ENCODE measurements at regions not wholly inside any gene's neighbourhood (a gene's known extent, or its start where the extent isn't known, plus 50 kb on each side); places are given as distances from the start of the nearest gene placed in this dataset.
A peak's percentile ranks its signal among the peaks of the same experiment; 100 is the strongest.
"Not testable (repeated sequence)": the region's sequence is repeated elsewhere in the genome, so short reads cannot be mapped to it uniquely, and the experiment has no call there.

DNA sequence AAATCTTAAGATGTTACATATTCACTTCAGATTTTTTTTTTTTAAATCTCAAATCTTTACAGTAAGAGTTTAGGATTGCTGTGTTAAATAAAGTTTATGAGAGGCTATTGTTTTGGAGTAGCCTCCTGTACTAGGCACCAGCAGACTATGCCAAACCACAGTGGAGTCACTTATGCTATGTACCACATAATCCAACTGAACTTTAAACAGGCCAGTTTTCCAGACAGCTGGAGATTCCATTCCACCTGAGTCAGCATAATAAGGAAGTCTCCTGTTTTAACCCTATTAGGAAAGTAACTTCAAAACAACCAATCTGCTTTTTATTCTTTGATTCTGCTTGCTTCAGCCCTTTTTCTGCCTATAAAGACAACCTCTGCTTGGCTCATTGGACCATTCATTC, 205.2 kb downstream of the CSNK1G3 start:
- Histone ChIP-seq H3K4me1 (ENCODE audit: control insufficient read depth, insufficient read depth, low read length, unreplicated experiment) (peaks cover 4% of the 10 kb centered on the region), H3K36me3 (ENCODE audit: insufficient read depth, low read length) (no peaks in the 10 kb centered on the region), H3K27me3 (ENCODE audit: insufficient read depth, low read length) (no peaks in the 10 kb centered on the region), H3K4me3 (ENCODE audit: low read depth, low read length) (no peak overlapping the region), H3K79me2 (ENCODE audit: control insufficient read depth, insufficient read depth, low read length, unreplicated experiment) (no peaks in the 10 kb centered on the region), H2AFZ (ENCODE audit: low read length, unreplicated experiment) (no peak overlapping the region), H3K27ac (ENCODE audit: low read depth, low read length) (no peak overlapping the region)

- Histone ChIP-seq H3K4me1 (ENCODE audit: control insufficient read depth, insufficient read depth, low read length, unreplicated experiment) (peaks cover 42% of the 10 kb centered on the region), H3K4me3 (ENCODE audit: low read depth, low read length) (no peak overlapping the region), H3K79me2 (ENCODE audit: control insufficient read depth, insufficient read depth, low read length, unreplicated experiment) (no peaks in the 10 kb centered on the region), H3K27me3 (ENCODE audit: insufficient read depth, low read length) (no peaks in the 10 kb centered on the region), H3K36me3 (ENCODE audit: insufficient read depth, low read length) (no peaks in the 10 kb centered on the region), H3K27ac (ENCODE audit: low read depth, low read length) (peak overlapping the region; percentile 93), H2AFZ (ENCODE audit: low read length, unreplicated experiment) (peak overlapping the region; percentile 66)
Observed at GRCh38 chr5:123710031-123710430, 198.1 kb downstream of the CSNK1G3 start.

- Histone ChIP-seq H3K27me3 (ENCODE audit: insufficient read depth, low read length) (no peaks in the 10 kb centered on the region), H3K27ac (ENCODE audit: low read depth, low read length) (peak overlapping the region; percentile 93), H3K4me3 (ENCODE audit: low read depth, low read length) (peak overlapping the region; percentile 13; the same call in 1 of the 2 replicates), H2AFZ (ENCODE audit: low read length, unreplicated experiment) (peak overlapping the region; percentile 66), H3K4me1 (ENCODE audit: control insufficient read depth, insufficient read depth, low read length, unreplicated experiment) (peaks cover 42% of the 10 kb centered on the region), H3K36me3 (ENCODE audit: insufficient read depth, low read length) (no peaks in the 10 kb centered on the region), H3K79me2 (ENCODE audit: control insufficient read depth, insufficient read depth, low read length, unreplicated experiment) (no peaks in the 10 kb centered on the region)
Observed at GRCh38 chr5:123709422-123709821, 197.4 kb downstream of the CSNK1G3 start.

DNA sequence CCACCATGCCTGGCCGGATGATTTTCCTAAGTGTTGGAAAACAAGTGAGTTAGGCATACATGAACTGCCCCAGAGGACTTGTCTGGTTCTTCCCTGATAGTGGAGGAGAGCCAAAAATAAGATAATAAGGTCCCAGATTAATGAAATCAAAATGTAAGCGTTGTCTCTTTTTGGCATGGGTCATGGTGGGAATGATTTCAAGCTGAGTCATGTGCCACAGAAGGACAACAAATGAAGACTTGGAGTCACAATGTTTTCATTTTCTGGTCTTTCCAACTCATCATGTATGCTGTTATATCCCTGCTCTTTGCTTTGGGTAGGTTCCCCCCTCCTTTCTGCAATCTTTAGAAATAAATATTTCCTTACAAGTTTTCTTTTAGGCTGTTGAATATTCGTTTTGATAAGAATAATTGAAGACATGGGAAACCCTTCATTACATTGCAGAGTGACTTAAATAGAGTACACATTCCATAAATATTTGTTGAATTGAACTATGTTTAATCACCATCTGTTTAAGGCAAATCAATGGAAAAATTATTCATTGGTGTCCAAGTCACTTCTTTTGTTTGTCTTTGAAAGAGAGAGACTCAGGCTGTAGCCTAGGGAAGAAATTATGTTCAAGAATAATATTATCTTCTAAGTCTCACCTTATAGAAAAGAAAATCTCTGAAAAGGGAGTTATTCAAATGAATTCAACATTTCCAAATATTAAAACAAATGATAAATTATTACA, 196.3 kb downstream of the CSNK1G3 start:
- peak overlapping the region; percentile 23; the same call in 1 of the 2 replicates for H3K4me3 ChIP-seq (ENCODE audit: low read depth, low read length)
- no peaks in the 10 kb centered on the region for H3K79me2 ChIP-seq (ENCODE audit: control insufficient read depth, insufficient read depth, low read length, unreplicated experiment)
- H3K4me1 ChIP-seq (ENCODE audit: control insufficient read depth, insufficient read depth, low read length, unreplicated experiment) = peaks cover 42% of the 10 kb centered on the region
- H3K36me3 ChIP-seq (ENCODE audit: insufficient read depth, low read length) = no peaks in the 10 kb centered on the region
- no peak overlapping the region for H2AFZ ChIP-seq (ENCODE audit: low read length, unreplicated experiment)
- no peaks in the 10 kb centered on the region for H3K27me3 ChIP-seq (ENCODE audit: insufficient read depth, low read length)
- peak overlapping the region; percentile 93 for H3K27ac ChIP-seq (ENCODE audit: low read depth, low read length)

DNA sequence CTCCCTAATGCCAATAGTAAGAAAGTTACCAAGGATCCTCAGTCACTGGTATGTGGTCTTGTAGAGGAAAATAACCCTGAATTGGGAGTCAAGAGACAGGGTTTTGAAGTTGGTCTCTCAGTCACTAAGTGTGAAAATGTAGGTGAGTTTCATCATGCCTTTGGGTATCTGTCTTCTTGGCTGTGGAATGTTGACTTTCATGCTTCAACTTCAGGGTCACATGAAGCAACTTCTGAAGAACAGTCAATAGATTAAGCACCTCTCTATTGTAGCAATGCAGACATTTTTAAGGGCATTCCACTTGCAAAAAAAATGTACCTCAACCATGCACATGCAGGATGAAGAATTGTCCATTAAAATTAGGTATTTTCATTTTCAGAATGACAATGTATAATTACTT, 194.6 kb downstream of the CSNK1G3 start:
- H3K36me3 ChIP-seq (ENCODE audit: insufficient read depth, low read length) = no peaks in the 10 kb centered on the region
- no peaks in the 10 kb centered on the region for H3K27me3 ChIP-seq (ENCODE audit: insufficient read depth, low read length)
- H3K79me2 ChIP-seq (ENCODE audit: control insufficient read depth, insufficient read depth, low read length, unreplicated experiment) = no peaks in the 10 kb centered on the region
- H3K4me3 ChIP-seq (ENCODE audit: low read depth, low read length) = no peak overlapping the region
- H3K4me1 ChIP-seq (ENCODE audit: control insufficient read depth, insufficient read depth, low read length, unreplicated experiment) = peaks cover 49% of the 10 kb centered on the region
- peak overlapping the region; percentile 82 for H3K27ac ChIP-seq (ENCODE audit: low read depth, low read length)
- no peak overlapping the region for H2AFZ ChIP-seq (ENCODE audit: low read length, unreplicated experiment)

DNA sequence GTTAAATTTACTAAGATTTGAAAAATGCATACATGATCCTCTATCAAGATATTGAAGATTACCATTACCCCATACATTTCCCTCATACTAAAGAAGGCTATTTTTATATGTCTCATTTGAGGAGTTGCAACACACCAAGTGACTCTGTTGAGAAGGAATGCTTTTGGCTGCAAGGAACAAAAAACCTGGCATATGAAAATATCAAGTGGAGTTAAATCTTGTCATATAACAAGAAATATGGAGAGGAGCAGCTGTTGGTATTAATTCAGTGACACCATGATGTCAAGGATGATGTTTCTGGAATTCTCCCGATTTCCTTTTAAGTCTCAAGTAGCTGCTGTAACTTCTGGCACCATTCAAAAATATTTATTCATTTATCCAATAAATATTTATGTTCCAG, 193.8 kb downstream of the CSNK1G3 start:
- no peaks in the 10 kb centered on the region for H3K79me2 ChIP-seq (ENCODE audit: control insufficient read depth, insufficient read depth, low read length, unreplicated experiment)
- no peaks in the 10 kb centered on the region for H3K27me3 ChIP-seq (ENCODE audit: insufficient read depth, low read length)
- H3K27ac ChIP-seq (ENCODE audit: low read depth, low read length) = peak overlapping the region; percentile 82
- H3K4me3 ChIP-seq (ENCODE audit: low read depth, low read length) = no peak overlapping the region
- no peak overlapping the region for H2AFZ ChIP-seq (ENCODE audit: low read length, unreplicated experiment)
- peaks cover 55% of the 10 kb centered on the region for H3K4me1 ChIP-seq (ENCODE audit: control insufficient read depth, insufficient read depth, low read length, unreplicated experiment)
- H3K36me3 ChIP-seq (ENCODE audit: insufficient read depth, low read length) = no peaks in the 10 kb centered on the region

DNA sequence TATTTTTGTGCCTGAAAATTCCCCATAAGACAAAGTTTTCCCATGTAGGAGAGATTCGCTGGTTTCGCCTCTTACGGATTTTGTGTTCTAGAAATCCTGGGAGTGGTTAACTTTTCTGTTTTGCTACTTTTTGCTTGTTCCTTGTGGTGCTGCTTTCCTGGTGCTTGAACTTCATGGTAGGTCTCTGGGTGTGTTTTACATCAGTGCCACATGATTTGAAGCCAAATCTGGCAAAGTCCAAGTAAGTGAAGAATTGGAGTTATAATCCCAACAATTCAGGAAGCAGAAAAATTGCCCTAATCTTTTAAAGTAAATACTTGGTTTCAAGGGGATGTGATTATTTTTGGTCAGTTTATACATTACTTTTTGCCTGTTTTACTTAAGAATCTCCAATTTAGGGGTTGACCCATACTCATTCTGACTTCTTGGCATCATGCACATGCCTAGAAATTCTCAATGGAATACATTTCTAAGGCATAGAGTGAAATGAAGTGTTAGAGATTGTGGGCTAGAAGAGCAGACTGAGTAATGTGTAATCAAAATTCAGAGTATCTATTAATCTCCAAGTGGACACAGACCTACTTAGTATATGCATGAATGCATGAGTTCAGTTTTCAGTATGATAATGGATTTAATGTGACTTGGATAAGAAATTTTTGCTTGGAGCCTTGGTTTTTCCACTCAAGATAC, 189.7 kb downstream of the CSNK1G3 start:
- peak overlapping the region; percentile 97 for H3K27ac ChIP-seq (ENCODE audit: low read depth, low read length)
- H3K36me3 ChIP-seq (ENCODE audit: insufficient read depth, low read length) = no peaks in the 10 kb centered on the region
- no peak overlapping the region for H3K4me3 ChIP-seq (ENCODE audit: low read depth, low read length)
- no peaks in the 10 kb centered on the region for H3K27me3 ChIP-seq (ENCODE audit: insufficient read depth, low read length)
- H3K4me1 ChIP-seq (ENCODE audit: control insufficient read depth, insufficient read depth, low read length, unreplicated experiment) = peaks cover 49% of the 10 kb centered on the region
- peak overlapping the region; percentile 38 for H2AFZ ChIP-seq (ENCODE audit: low read length, unreplicated experiment)
- no peaks in the 10 kb centered on the region for H3K79me2 ChIP-seq (ENCODE audit: control insufficient read depth, insufficient read depth, low read length, unreplicated experiment)

GRCh38 chr5:123700624-123701287, 188.8 kb downstream of the CSNK1G3 start:
- H3K36me3 ChIP-seq (ENCODE audit: insufficient read depth, low read length) = no peaks in the 10 kb centered on the region
- H3K4me3 ChIP-seq (ENCODE audit: low read depth, low read length) = peak overlapping the region; percentile 10; the same call in 1 of the 2 replicates
- no peaks in the 10 kb centered on the region for H3K79me2 ChIP-seq (ENCODE audit: control insufficient read depth, insufficient read depth, low read length, unreplicated experiment)
- no peaks in the 10 kb centered on the region for H3K27me3 ChIP-seq (ENCODE audit: insufficient read depth, low read length)
- H3K4me1 ChIP-seq (ENCODE audit: control insufficient read depth, insufficient read depth, low read length, unreplicated experiment) = peaks cover 43% of the 10 kb centered on the region
- H2AFZ ChIP-seq (ENCODE audit: low read length, unreplicated experiment) = peak overlapping the region; percentile 38
- H3K27ac ChIP-seq (ENCODE audit: low read depth, low read length) = peak overlapping the region; percentile 97

- peaks cover 36% of the 10 kb centered on the region for H3K4me1 ChIP-seq (ENCODE audit: control insufficient read depth, insufficient read depth, low read length, unreplicated experiment)
- H3K27me3 ChIP-seq (ENCODE audit: insufficient read depth, low read length) = no peaks in the 10 kb centered on the region
- H3K79me2 ChIP-seq (ENCODE audit: control insufficient read depth, insufficient read depth, low read length, unreplicated experiment) = no peaks in the 10 kb centered on the region
- no peak overlapping the region for H3K4me3 ChIP-seq (ENCODE audit: low read depth, low read length)
- peak overlapping the region; percentile 97 for H3K27ac ChIP-seq (ENCODE audit: low read depth, low read length)
- H3K36me3 ChIP-seq (ENCODE audit: insufficient read depth, low read length) = no peaks in the 10 kb centered on the region
- H2AFZ ChIP-seq (ENCODE audit: low read length, unreplicated experiment) = peak overlapping the region; percentile 77
Observed at GRCh38 chr5:123699571-123699970, 187.6 kb downstream of the CSNK1G3 start.

GRCh38 chr5:123698937-123699336, 187.0 kb downstream of the CSNK1G3 start:
- H3K4me3 ChIP-seq (ENCODE audit: low read depth, low read length) = not testable (repeated sequence)

More at GRCh38 chr5:123698937-123699336, 187.0 kb downstream of the CSNK1G3 start:
- not testable (repeated sequence) for H3K79me2 ChIP-seq (ENCODE audit: control insufficient read depth, insufficient read depth, low read length, unreplicated experiment); H3K27me3 ChIP-seq (ENCODE audit: insufficient read depth, low read length); H3K36me3 ChIP-seq (ENCODE audit: insufficient read depth, low read length); H3K27ac ChIP-seq (ENCODE audit: low read depth, low read length); H2AFZ ChIP-seq (ENCODE audit: low read length, unreplicated experiment)
- peaks cover 36% of the 10 kb centered on the region for H3K4me1 ChIP-seq (ENCODE audit: control insufficient read depth, insufficient read depth, low read length, unreplicated experiment)

All from ACC112 (cell line).